Retinal pigment epithelial cell (primary cell): ENCODE measurements at regions not wholly inside any gene's neighbourhood (a gene's known extent, or its start where the extent isn't known, plus 50 kb on each side); places are given as distances from the start of the nearest gene placed in this dataset.

ENCODE experiments used
- DNase-seq: peaks from one replicate; pipeline ENCODE4 v3.0.0-alpha.2; 2010; ENCODE audit warnings: low read depth
- H3K4me3 ChIP-seq: 2 replicates; pipeline ENCODE4 v1.5.1; 2011; ENCODE audit warnings: mild to moderate bottlenecking, low read length, control low read depth, moderate library complexity
- CTCF ChIP-seq: conservative IDR thresholded peaks from 2 replicates; pipeline ENCODE4 v1.5.1; 2011; ENCODE audit warnings: low read depth, low read length, control low read depth, inconsistent platforms

GRCh38 chr6:56378507-56378906, 131.1 kb upstream of the COL21A1 start:
- no peak overlapping the region for H3K4me3 ChIP-seq
- no peak for TF ChIP-seq CTCF
- no peak for DNase-seq

GRCh38 chr6:56377295-56377694, 129.9 kb upstream of the COL21A1 start:
- DNase-seq = no peak
- TF ChIP-seq CTCF = no peak
- H3K4me3 ChIP-seq = no peak overlapping the region

GRCh38 chr6:56375806-56376205, 128.4 kb upstream of the COL21A1 start:
- no peak for DNase-seq
- TF ChIP-seq CTCF = no peak
- H3K4me3 ChIP-seq = no peak overlapping the region

- no peak for TF ChIP-seq CTCF
- no peak for DNase-seq
- H3K4me3 ChIP-seq = no peak overlapping the region
These were observed 127.5 kb upstream of the COL21A1 start for GRCh38 chr6:56374841-56375369.

GRCh38 chr6:56372406-56372995, 125.1 kb upstream of the COL21A1 start:
- no peak overlapping the region for H3K4me3 ChIP-seq
- no peak for TF ChIP-seq CTCF
- DNase-seq = no peak

- TF ChIP-seq CTCF = no peak
- DNase-seq = no peak
- H3K4me3 ChIP-seq = no peak overlapping the region
These were observed 123.3 kb upstream of the COL21A1 start for GRCh38 chr6:56370561-56371211.

GRCh38 chr6:56370127-56370540, 122.8 kb upstream of the COL21A1 start:
- no peak for DNase-seq
- TF ChIP-seq CTCF = peak; percentile 66
- H3K4me3 ChIP-seq = no peak overlapping the region
